Activated CD4-positive, alpha-beta T cell treated with anti-CD3 and anti-CD28 coated beads, Interleukin-2, amount 10 ng/mL, durations not matched to agents 7 days and 5 days (primary cell): ENCODE measurements at regions not wholly inside any gene's neighbourhood (a gene's known extent, or its start where the extent isn't known, plus 50 kb on each side); places are given as distances from the start of the nearest gene placed in this dataset.
"Not testable (repeated sequence)": the region's sequence is repeated elsewhere in the genome, so short reads cannot be mapped to it uniquely, and the experiment has no call there.

ENCODE experiments used
- CTCF ChIA-PET: fragments of 350-600 bp; sonication (Branson Sonifier 250); formaldehyde crosslinking; loops from one replicate; lab custom pipeline; 2021; ENCODE audit warnings: antibody characterized with exemption; lab: Charles Lee
- POLR2A ChIA-PET: fragments of 350-600 bp; sonication (Branson Sonifier 250); formaldehyde crosslinking; loops from one replicate; lab custom pipeline; 2021; ENCODE audit warnings: antibody characterized with exemption; lab: Charles Lee
- DNase-seq: peaks from one replicate; pipeline ENCODE4 v3.0.0-alpha.2; 2020
- H3K27ac Mint-ChIP-seq: one replicate; pipeline ENCODE4 v1.8.0; 2021; ENCODE audit warnings: mild to moderate bottlenecking, moderate library complexity, mixed read lengths
- H3K27me3 Mint-ChIP-seq: one replicate; pipeline ENCODE4 v1.8.0; 2021; ENCODE audit warnings: mixed read lengths
- H3K36me3 Mint-ChIP-seq: one replicate; pipeline ENCODE4 v1.8.0; 2021; ENCODE audit warnings: low read depth, mixed read lengths
- H3K4me1 Mint-ChIP-seq: one replicate; pipeline ENCODE4 v1.8.0; 2021; ENCODE audit warnings: mixed read lengths
- H3K4me3 Mint-ChIP-seq: one replicate; pipeline ENCODE4 v1.8.0; 2021; ENCODE audit warnings: mild to moderate bottlenecking, moderate library complexity, mixed read lengths
- H3K9me3 Mint-ChIP-seq: one replicate; pipeline ENCODE4 v1.8.0; 2021; ENCODE audit warnings: mixed read lengths

GRCh38 chrX:134045372-134045771 is 60.0 kb upstream of the GPC3 start:
- H3K36me3 Mint-ChIP-seq, POLR2A ChIA-PET, H3K4me1 Mint-ChIP-seq, DNase-seq, H3K4me3 Mint-ChIP-seq, H3K27ac Mint-ChIP-seq, CTCF ChIA-PET, H3K9me3 Mint-ChIP-seq, H3K27me3 Mint-ChIP-seq: not testable (repeated sequence)

DNA sequence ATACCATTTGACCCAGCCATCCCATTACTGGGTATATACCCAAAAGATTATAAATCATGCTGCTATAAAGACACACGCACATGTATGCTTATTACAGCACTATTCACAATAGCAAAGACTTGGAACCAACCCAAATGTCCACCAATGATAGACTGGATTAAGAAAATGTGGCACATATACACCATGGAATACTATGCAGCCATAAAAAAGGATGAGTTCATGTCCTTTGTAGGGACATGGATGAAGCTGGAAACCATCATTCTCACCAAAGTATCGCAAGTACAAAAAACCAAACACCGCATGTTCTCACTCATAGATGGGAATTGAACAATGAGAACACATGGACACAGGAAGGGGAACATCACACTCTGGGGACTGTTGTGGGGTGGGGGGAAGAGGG is 81.7 kb upstream of the GPC3 start:
- CTCF ChIA-PET, POLR2A ChIA-PET, H3K27ac Mint-ChIP-seq: not testable (repeated sequence)

DNA sequence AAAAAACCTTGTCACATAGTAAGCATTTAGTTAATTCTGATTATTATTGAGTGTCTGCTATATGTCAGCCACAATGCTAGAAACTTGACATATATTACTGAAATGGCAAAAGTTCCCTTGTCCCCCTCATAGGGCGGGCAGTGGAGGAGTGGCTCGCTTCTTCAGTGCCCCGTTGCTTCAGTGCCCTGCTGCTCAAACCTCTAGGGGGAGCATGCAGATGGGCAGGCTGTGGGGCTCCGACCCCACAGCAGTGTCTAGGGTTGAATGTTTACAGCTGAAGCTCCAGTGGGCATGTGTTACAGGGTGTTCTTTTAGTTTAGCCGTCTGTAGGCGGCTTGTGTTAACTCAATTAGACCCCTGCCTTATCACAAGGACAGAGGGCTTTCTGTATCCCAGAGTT is 86.5 kb upstream of the GPC3 start:
- H3K4me3 Mint-ChIP-seq, H3K4me1 Mint-ChIP-seq, H3K36me3 Mint-ChIP-seq, DNase-seq, H3K9me3 Mint-ChIP-seq, POLR2A ChIA-PET, H3K27ac Mint-ChIP-seq, H3K27me3 Mint-ChIP-seq: not testable (repeated sequence)
- CTCF ChIA-PET: interaction anchor here (1.6 kb wide), 1 partner anchor 23 kb away, joined by 4 read pairs; no protein-coding TSS in a partner anchor

More for the DNA sequence above, 81.7 kb upstream of the GPC3 start:
- not testable (repeated sequence) for H3K4me3 Mint-ChIP-seq, H3K9me3 Mint-ChIP-seq, H3K4me1 Mint-ChIP-seq, DNase-seq, H3K27me3 Mint-ChIP-seq, H3K36me3 Mint-ChIP-seq

DNA sequence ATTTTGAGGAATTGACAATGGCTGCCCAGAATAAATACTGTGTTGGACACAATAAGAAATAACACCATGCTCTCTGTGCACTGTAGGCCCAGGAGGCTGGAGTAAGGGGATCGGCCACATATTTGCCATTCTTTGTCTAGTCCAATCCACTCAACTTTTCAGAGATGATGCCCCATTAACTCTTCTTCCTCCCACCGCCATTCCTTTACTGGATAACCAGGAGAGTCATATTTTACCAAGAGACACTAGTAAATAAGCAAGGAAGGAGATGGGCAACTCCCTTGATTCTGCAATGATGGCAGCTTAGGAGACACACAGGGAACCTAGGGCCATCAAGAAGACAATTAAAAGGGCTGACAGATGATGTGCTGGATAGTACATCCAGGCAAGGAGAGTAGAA is 87.9 kb upstream of the GPC3 start:
- no peaks in the 10 kb centered on the region for H3K9me3 Mint-ChIP-seq
- CTCF ChIA-PET: no interaction called here
- no peaks in the 10 kb centered on the region for H3K4me1 Mint-ChIP-seq
- no peak overlapping the region for H3K27ac Mint-ChIP-seq
- POLR2A ChIA-PET: no interaction called here
- no peak overlapping the region for H3K4me3 Mint-ChIP-seq
- DNase-seq: no peak
- H3K27me3 Mint-ChIP-seq: no peaks in the 10 kb centered on the region
- H3K36me3 Mint-ChIP-seq: no peaks in the 10 kb centered on the region

DNA sequence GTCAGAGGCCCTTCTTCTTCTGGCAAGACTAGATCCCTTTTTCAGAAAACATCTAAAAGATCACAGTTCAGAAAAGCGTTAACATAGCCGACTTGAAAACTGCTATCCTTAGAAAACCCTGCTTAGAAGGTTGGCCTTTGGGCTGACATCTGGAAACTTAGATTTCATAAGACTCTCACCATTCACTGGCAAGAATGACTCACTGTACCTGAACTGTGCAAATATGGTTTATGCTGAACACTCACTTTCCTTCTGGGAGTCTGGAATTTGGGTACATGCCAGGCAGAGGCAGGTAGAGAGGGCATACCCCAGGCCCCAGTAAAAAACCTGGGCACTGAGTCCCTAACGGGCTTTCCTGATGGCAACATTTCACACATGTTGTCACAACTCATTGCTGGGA is 88.8 kb upstream of the GPC3 start:
- CTCF ChIA-PET: no interaction called here
- POLR2A ChIA-PET: no interaction called here

GRCh38 chrX:134075894-134076718 is 90.7 kb upstream of the GPC3 start:
- POLR2A ChIA-PET: no interaction called here
- Mint-ChIP-seq H3K4me3 (no peak overlapping the region), H3K36me3 (no peaks in the 10 kb centered on the region), H3K4me1 (no peaks in the 10 kb centered on the region), H3K9me3 (no peaks in the 10 kb centered on the region), H3K27me3 (no peaks in the 10 kb centered on the region), H3K27ac (no peak overlapping the region)
- CTCF ChIA-PET: no interaction called here
- DNase-seq: no peak

More for the DNA sequence above, 88.8 kb upstream of the GPC3 start:
- no peaks in the 10 kb centered on the region for H3K9me3 Mint-ChIP-seq
- H3K36me3 Mint-ChIP-seq: no peaks in the 10 kb centered on the region
- H3K27me3 Mint-ChIP-seq: no peaks in the 10 kb centered on the region
- no peak overlapping the region for H3K27ac Mint-ChIP-seq
- no peaks in the 10 kb centered on the region for H3K4me1 Mint-ChIP-seq
- no peak for DNase-seq
- no peak overlapping the region for H3K4me3 Mint-ChIP-seq

GRCh38 chrX:134095366-134095765 is 110.0 kb upstream of the GPC3 start:
- Mint-ChIP-seq H3K4me1 (no peaks in the 10 kb centered on the region), H3K4me3 (no peak overlapping the region), H3K27me3 (no peaks in the 10 kb centered on the region), H3K9me3 (peaks cover 3% of the 10 kb centered on the region), H3K36me3 (no peaks in the 10 kb centered on the region), H3K27ac (no peak overlapping the region)
- no peak for DNase-seq
- CTCF ChIA-PET: interaction anchor here (1.5 kb wide), 1 partner anchor 24 kb away, joined by 4 read pairs; no protein-coding TSS in a partner anchor
- POLR2A ChIA-PET: no interaction called here

DNA sequence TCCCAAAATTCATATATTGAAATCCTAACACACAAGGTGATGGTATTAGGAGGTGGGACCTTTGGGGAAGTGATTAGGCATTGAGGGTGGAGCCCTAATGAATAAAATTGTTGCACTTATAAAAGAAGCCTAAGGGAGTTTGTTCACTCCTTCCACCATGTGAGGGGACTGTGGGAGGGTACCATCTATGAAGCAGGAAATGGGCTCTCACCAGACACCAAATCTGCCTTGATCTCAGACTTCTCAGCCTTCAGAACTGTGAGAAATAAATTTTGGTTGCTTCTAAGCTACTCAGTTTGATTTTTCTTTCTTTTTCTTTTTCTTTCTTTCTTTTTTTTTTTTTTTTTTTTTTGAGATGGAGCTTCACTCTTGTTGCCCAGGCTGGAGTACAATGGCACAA is 116.2 kb upstream of the GPC3 start:
- H3K27me3 Mint-ChIP-seq: no peaks in the 10 kb centered on the region
- no peaks in the 10 kb centered on the region for H3K4me1 Mint-ChIP-seq
- no peaks in the 10 kb centered on the region for H3K36me3 Mint-ChIP-seq
- ChIA-PET CTCF (no interaction called here), POLR2A (no interaction called here)
- H3K4me3 Mint-ChIP-seq: no peak overlapping the region
- peaks cover 3% of the 10 kb centered on the region for H3K9me3 Mint-ChIP-seq
- no peak overlapping the region for H3K27ac Mint-ChIP-seq
- DNase-seq: no peak

DNA sequence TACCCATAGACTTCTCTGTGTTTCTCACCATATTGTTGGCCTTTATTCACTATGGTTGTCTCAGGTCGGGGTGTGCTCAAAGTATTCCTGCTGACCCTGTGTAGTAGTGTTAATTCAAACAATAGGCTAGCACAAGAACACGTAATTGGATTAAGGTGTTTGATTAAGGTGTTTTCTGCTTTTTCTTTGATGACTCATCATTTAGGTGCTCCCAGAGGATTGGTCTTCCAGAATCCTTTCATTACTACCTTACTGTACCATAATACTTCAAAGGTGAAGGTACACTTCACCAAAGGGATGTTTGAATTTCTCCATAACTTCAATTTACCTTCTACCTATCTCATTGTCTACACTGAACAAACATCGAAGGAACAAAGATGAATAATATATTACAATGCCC is 121.7 kb upstream of the CCDC160 start:
- Mint-ChIP-seq H3K27ac (no peak overlapping the region), H3K4me1 (no peaks in the 10 kb centered on the region), H3K36me3 (no peaks in the 10 kb centered on the region), H3K9me3 (no peaks in the 10 kb centered on the region), H3K4me3 (no peak overlapping the region), H3K27me3 (peaks cover 2% of the 10 kb centered on the region)
- ChIA-PET POLR2A (no interaction called here), CTCF (interaction anchor here (0.7 to 1.3 kb wide), 2 partner anchors 20 to 1093 kb away, joined by 3 to 5 read pairs; no protein-coding TSS in a partner anchor)
- DNase-seq: no peak

DNA sequence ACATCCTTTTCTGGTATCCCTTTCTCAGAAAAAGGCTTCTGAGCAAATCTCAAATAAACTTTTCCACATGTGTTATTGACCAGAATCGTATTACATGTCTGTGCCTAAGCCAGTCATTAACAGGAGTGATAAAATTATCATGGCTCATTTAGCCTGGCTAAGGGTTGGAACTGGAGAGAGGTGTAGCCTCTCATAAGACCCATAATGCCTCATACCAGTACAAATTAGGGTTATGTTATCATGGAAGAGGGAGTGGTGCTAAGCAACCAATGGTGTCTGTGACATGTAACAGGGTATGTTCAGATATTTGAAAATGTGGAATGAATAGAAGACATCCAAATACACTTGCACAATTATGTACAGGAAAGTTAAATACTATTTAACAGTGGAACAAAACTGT is 99.6 kb upstream of the CCDC160 start:
- Mint-ChIP-seq H3K4me3 (no peak overlapping the region), H3K9me3 (no peaks in the 10 kb centered on the region), H3K4me1 (no peaks in the 10 kb centered on the region), H3K36me3 (no peaks in the 10 kb centered on the region), H3K27me3 (peaks cover 6% of the 10 kb centered on the region), H3K27ac (no peak overlapping the region)
- CTCF ChIA-PET: interaction anchor here (0.6 kb wide), 1 partner anchor 170 kb away, joined by 3 read pairs; no protein-coding TSS in a partner anchor
- POLR2A ChIA-PET: no interaction called here
- DNase-seq: no peak

DNA sequence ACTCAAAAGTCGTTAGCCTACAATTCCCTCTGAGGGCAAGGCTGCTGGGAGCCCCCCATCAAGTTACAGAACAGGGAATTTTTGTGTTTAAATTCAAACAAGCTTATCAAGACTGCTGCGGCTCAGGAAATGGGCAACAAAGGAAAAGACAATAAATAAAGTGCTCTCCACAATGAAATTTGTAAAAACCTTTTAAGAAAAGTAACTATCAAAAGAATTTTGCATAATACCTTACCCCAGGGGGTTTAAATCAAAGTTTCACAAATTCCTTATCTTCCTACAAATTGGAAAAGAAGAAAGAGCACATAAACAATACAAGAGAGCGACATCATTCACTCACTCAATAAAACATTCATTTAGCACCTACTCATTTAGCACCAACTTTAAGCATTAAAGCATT is 97.9 kb upstream of the CCDC160 start:
- CTCF ChIA-PET: no interaction called here
- H3K4me1 Mint-ChIP-seq: peaks cover 1% of the 10 kb centered on the region
- H3K27me3 Mint-ChIP-seq: peaks cover 6% of the 10 kb centered on the region
- H3K4me3 Mint-ChIP-seq: no peak overlapping the region
- H3K36me3 Mint-ChIP-seq: no peaks in the 10 kb centered on the region
- DNase-seq: no peak
- POLR2A ChIA-PET: no interaction called here
- no peak overlapping the region for H3K27ac Mint-ChIP-seq
- no peaks in the 10 kb centered on the region for H3K9me3 Mint-ChIP-seq

GRCh38 chrX:134144231-134144630 is 92.8 kb upstream of the CCDC160 start:
- H3K27me3 Mint-ChIP-seq: peaks cover 6% of the 10 kb centered on the region
- no peaks in the 10 kb centered on the region for H3K36me3 Mint-ChIP-seq
- ChIA-PET POLR2A (interaction anchor here (0.5 kb wide), 1 partner anchor 54 kb away, joined by 7 read pairs; no protein-coding TSS in a partner anchor), CTCF (interaction anchor here (0.9 to 1.0 kb wide), 2 partner anchors 10 to 12 kb away, joined by 4 read pairs; no protein-coding TSS in a partner anchor)
- H3K4me1 Mint-ChIP-seq: peaks cover 6% of the 10 kb centered on the region
- peak; percentile 22 for DNase-seq
- peak overlapping the region; percentile 28 for H3K27ac Mint-ChIP-seq
- H3K9me3 Mint-ChIP-seq: no peaks in the 10 kb centered on the region
- no peak overlapping the region for H3K4me3 Mint-ChIP-seq

DNA sequence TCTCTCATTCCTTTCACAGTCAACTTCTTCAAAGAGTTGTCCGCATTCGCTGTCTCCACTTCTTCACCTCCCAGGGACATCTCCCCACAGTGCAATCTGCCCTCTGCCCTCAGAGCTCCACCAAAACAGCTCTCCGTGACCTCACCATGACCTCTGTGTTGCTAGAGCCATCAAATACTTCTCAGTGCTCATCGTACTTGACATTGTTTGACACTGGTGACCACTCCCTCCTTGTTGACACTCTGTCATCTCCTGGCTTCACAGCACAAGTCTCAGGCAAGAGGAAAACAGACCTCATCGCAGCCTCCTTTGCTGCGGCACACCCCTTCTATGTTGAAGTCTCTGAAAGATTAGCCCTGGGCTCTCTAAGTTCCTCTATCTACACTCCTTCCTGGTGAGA is 90.5 kb upstream of the CCDC160 start:
- no peaks in the 10 kb centered on the region for H3K9me3 Mint-ChIP-seq
- POLR2A ChIA-PET: no interaction called here

More for the DNA sequence above, 90.5 kb upstream of the CCDC160 start:
- H3K27me3 Mint-ChIP-seq: no peaks in the 10 kb centered on the region
- DNase-seq: no peak
- H3K27ac Mint-ChIP-seq: no peak overlapping the region
- H3K36me3 Mint-ChIP-seq: no peaks in the 10 kb centered on the region
- H3K4me3 Mint-ChIP-seq: no peak overlapping the region
- CTCF ChIA-PET: no interaction called here
- peaks cover 6% of the 10 kb centered on the region for H3K4me1 Mint-ChIP-seq
